EH (cell line): ENCODE measurements at regions not wholly inside any gene's neighbourhood (a gene's known extent, or its start where the extent isn't known, plus 50 kb on each side); places are given as distances from the start of the nearest gene placed in this dataset.
"Not testable (repeated sequence)": the region's sequence is repeated elsewhere in the genome, so short reads cannot be mapped to it uniquely, and the experiment has no call there.

Experiments
- DNase-seq: peaks from one replicate; pipeline ENCODE4 v3.0.0-alpha.2; 2015; ENCODE audit warnings: low read depth

DNA sequence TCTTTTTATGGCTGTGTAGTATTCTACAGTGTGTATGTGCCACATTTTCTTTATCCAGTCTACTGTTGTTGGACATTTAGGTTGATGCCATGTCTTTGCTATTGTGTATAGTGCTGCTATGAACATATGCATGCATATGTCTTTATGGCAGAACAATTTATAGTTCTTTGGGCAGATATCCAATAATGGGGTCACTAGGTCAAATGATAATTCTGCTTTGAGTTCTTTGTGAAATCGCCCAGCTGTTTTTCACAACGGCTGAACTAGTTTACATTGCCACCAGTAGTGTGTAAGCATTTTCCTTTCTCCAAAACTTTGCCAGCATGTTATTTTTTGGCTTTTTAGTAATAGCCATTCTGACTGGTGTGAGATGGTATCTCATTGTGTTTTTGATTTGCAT is 214.8 kb upstream of the TMEM229A start:
- DNase-seq = no peak

DNA sequence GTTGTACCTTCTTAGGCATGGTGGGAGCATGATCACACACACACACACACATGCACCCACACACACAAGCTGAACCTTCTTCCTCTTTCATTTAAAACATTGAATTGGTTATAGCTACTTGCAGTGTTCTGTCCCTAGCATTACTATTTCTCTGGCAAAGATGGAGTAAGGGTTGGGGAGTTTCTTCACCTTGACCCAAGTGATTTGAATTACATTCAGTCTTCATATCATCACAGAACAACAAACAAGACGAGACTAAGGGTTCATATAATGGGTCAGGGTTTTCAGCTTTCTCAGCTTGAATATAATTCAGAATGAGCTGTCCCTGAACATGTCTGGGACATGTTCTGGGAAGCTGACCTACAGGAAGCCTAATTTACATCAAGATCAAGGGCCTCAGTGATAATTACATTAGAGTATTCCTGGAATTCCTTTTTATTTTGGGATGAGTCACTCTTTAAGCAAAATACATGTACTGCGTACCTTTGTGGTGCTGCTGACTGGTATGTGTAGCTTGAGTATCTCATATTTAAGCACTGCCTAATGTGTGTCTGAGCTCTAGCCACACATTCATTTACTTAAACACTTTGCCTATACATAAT is 213.5 kb upstream of the TMEM229A start:
- peak; percentile 7 for DNase-seq

DNA sequence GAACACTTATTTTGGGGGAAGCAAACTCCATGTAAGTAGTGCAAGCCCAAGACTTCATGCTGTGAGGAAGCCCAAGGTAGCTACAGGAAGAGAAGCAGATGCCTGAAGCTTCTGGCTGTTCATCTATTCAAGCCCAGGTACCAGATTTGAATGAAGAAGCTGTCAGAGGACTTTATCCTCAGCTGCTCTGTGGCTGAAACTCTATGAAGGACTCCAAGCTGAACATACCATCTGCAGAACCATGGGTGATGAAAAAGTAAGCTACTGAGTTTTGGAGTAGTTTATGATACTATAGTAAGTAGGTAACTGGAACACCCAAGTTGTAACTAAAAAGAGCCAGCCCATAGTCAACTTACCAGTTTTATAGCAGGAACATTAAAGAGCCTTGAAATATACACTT is 211.6 kb upstream of the TMEM229A start:
- DNase-seq = not testable (repeated sequence)

DNA sequence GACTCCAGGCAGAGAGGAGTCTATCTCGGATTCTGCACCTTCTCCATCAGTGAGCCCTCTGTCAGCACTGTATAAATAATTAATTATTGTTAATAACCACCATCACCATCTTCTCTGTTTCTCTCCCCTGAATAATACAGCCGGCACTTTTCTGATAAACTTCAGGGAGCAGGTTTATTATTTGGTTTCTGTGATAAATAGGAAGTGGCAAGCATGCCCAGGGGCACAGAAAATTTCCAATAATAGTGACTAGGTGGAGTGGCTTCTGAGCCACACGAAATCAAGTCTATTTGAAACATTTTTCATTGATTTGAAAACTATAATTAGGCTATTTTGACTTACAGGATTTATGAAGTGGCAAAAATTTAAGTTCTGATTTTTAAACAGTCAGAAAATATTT is 186.8 kb upstream of the TMEM229A start:
- DNase-seq = no peak

DNA sequence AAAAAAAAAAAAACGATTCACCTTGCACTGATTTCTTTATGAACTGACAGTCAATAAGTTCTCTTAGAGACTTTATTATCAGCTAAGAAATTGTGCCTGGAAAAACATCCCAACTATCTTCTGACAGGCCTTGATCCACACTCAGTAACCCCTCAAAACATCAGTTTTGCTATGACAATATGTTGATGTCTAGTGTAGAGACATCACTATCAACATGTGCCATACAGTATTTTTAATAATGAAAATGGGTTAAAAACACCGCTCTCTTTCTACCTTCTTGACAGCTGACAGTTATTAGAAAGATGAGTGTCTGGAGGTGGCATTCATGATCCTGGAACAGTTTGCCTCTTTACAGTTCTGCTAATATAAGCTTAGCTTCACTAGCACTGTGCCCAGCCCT is 175.8 kb upstream of the TMEM229A start:
- no peak for DNase-seq

DNA sequence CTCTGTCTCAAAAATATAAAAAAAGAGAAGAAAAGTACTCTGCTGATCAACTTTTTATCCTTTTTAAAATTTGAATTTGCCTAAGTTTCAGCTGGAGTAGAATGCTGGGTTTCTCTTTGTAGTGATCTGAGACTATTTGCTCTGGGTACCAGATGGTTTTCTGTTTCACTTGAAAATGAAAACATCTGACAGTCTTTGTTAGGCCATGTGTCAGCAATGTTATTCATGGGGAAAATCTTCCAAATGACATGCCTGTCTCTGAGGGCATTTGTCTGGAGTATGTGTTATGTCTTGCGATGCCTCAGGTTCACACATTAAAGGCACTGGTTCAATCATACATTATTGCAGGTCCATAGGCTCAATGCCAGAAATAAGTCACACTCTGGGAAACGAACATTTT is 175.3 kb upstream of the TMEM229A start:
- DNase-seq = no peak

DNA sequence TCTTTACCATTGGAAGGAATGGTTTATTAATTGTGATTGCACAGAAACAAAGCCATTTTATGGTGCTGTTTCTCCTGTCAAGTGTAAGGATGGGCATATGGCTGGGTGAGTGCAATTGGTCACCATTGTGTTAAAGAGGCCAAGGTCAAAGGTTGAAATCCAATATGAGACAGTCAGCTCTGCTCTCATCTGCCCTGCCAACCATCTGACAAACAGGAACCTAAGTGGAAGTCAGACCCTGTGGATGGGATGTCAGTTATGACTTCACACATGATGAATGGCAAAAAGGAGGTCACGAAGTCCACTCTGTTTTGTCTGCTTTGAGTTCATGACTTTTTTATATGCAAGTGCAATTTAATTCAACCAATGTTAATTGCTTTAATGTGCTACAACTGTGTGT is 172.7 kb upstream of the TMEM229A start:
- DNase-seq = no peak

DNA sequence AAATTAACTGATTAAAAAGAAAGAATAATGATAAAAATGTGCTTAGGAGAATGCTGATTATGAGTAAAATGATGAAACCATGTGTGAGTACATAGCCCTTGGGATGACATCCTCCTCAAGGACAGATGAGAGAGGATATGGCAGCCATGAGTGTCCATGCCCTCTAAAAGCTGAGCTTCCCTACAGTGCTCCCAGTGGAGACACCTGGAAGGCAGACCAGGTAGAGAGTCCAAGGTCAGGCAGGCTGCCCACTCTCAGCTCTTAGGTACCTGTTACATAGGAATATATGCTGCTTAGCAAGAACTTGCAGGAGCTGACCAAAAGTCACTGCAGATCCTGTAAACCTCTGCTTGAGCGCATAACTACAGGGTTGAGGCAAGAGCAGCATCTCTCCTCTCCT is 169.7 kb upstream of the TMEM229A start:
- DNase-seq = no peak

DNA sequence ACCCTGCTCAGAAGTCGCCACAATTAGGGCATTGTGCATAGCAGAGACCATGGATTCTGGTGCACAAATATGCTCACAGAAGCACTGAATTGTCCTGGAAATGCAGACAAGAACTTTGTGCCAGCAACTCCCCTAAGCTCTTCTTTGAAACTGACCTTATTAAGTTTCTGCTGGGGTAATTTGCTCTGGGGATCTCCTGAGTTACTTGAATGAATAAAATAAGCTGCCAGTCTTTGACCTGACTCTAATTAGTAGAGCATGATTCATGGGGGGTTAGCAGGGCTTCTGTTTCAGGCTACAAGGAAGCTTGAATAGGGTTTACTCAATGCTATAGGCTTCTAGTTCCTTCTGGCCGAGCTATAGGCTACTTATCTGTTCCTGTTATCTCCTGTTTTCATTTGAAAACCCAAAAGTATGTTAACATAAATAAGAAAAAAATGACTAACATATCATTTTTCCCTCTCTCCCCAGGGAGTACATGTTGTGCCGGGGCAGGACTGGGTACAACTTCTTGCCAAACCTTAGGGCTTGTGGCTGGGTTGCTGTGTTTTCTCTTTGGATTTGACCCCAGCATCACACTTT is 169.0 kb upstream of the TMEM229A start:
- no peak for DNase-seq

DNA sequence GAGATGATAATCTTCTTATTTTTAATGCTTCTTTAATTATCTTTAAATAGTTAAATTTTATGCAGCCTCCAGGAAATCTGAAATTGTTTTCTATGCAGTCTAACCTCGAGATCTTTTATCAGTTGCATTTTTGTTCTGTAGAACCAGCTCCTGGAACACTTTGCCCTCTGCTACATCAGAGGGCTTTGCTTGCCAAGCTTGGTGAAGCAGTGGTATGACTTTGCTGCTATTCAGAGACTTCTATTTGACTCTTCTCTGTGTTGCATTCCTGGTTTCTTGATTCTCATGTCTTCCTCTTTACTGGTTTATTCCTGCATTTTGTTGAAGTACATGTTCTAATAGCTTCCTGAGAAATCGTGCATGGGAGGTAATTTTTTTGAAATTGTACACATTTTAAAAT is 163.7 kb upstream of the TMEM229A start:
- no peak for DNase-seq

DNA sequence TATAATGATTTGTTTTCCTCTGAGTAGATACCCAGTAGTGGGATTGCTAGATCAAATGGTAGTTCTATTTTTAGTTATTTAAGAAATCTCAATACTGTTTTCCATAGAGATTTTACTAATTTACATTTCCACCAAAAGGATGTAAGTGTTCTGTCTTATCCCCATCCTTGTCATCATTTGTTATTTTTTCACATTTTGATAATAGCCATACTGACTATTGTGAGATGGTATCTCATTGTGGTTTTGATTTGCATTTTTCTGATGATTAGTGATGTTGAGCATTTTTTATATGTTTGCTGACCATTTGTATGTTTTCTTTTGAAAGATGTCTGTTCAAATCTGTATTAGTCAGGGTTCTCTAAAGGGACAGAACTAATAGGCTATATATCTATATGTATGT is 160.0 kb upstream of the TMEM229A start:
- DNase-seq = no peak

DNA sequence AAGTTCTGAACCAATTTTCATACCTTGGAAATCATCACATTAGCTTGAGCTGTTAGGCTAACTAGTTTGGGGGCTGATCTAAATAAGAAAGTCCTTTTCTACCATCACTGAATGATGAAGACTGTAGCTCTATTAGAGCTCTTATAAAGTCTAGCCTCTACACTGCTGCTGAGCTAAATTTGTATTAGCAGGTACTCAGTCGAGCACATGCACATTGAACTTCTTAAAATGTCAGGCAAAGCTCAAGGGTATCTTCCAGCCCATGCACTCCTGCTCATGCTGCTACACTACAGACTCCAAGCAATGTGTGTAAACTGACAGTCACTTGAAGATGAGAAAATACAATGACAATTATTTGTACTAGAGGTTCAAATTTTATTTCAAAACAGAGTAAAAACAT is 158.8 kb upstream of the TMEM229A start:
- DNase-seq = no peak

DNA sequence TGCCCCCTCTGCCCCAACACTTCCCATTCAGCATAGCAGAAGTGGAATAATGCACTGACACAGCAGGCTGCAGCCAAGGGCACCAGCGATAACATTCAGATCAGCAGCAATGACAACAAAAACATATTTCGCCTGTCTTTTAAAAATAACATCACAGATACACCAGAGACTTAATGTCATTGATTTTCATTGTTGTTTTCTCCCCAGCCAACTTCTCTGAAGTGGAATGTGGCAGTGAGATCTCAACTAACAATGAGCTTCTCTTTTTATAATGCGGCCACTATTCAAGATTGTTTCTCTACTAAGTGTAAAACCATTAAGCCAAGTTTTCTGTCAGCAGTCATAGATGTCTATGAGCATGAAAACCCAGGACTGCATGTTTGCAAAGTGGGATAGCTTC is 158.2 kb upstream of the TMEM229A start:
- no peak for DNase-seq

DNA sequence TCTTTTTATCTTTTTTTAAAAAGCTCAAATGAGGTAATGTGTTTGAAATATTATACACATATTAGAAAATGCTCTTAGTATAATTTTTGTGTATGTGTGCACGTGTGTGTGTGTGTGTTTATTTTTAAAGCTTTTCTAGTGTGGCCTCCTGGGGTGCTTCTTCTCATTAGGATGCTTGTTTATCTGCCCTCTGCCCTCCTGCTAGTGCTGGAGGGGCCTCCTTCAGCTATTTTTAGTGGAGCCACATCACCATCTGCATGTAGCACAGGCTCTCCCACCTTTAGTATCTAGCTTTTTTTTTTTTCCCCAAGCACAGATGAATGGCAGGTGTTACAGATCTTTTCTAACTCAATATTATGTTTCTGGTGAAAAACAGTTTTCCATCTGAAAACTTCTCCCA is 155.7 kb upstream of the TMEM229A start:
- DNase-seq = no peak

DNA sequence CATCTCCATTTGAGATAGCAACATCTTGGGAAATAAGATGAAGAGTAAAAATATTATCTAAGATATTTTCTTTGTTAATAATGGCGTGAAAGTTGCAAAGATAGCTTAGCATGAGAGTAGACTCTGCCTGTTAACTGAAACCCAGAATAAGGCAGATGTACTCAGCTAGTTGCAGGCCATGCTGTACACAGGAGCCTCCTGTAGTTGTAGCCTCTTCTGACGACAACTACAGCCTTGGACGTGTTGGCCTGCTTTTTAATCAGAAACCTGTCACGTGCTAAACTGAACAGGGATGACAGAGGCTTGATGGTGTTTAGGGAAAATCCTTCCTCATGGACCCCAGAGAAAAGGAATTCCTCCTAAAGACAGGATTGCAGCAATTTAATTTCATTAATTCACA is 155.1 kb upstream of the TMEM229A start:
- no peak for DNase-seq

DNA sequence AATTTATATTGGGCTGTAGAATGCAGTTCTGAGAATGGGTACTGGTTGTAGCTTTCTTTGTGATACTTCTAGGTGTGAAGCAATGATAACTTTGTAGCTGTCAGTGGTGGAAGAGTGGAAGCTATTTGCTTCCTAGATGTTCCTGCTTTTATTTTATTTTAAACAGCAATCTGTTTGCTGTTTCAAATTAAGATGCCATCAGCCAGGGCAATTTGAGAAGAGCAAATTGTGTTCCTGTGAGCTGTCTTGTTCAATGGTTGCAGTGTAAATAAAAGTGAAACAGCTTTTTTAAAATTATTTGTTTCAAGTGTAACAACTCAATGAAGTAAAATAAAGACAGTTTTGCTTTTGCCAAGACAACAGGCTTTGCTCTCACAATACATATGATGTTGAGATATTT is 150.8 kb upstream of the TMEM229A start:
- DNase-seq = no peak

DNA sequence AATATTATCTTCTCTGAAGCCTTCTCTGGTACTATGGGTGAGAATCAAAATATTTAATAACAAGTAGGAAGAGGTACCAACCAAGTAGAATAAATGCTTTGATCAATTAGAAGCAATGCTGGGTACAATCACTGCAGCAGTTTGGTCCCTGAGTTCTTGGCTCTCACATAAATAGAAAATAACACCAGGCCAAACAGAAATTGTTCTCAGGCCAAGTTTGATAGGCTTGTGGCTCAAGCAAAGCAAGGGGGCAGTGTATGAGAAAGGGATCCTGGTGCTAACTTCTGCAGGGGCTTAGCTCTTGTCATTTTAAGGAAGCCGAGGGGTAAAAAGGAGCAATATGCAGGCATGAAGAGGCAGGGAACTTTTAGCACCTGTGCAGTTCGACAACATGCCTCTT is 146.8 kb upstream of the TMEM229A start:
- DNase-seq = no peak

DNA sequence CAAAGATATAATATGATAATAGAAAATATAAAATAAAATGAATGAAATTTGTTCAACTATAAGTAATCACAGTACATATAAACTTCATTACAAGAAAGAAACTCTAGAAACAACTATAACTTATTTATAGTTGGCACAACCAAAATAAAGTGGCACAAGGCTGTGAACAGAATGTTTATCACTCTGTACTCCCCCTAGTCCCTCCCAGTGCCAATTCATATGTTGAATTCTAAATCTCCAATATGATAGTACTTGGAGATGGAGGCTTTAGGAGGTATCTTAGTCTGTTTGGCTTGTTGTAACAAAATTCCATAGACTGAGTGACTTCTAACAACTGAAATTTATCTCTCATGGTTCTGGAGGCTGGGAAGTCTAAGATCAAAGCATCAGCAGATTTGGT is 145.0 kb upstream of the TMEM229A start:
- no peak for DNase-seq

DNA sequence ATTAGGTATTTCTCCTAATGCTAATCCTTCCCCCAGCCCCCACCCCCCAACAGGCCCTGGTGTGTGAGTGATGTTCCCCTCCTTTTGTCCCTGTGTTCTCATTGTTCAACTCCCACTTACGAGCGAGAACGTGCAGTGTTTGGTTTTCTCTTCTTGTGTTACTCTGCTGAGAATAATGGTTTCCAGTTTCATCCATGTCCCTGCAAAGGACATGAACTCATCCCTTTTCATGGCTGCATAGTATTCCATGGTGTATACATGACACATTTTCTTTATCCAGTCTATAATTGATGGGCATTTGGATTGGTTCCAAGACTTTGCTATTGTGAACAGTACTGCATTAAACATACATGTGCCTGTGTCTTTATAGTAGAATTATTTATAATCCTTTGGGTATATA is 138.9 kb upstream of the TMEM229A start:
- DNase-seq = not testable (repeated sequence)

DNA sequence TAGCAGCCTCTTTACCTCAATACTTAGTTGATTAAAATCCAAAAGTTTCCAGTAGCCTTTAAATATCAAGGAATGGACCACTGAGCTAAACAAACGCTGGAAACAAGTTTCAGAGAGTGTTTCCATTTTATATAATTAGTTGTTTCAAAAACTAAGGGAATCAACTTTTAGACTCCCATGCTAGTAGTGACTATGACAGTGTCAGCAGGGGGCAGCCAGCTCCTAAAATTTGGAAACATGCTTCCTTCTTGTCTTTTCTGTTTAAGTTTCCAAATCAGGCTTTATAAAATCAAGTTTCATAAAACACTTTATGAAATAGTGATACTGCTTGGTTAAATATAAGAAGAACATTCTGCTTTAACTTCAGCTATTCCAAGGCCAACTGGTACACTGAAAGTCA is 138.2 kb upstream of the TMEM229A start:
- DNase-seq = peak; percentile 16

DNA sequence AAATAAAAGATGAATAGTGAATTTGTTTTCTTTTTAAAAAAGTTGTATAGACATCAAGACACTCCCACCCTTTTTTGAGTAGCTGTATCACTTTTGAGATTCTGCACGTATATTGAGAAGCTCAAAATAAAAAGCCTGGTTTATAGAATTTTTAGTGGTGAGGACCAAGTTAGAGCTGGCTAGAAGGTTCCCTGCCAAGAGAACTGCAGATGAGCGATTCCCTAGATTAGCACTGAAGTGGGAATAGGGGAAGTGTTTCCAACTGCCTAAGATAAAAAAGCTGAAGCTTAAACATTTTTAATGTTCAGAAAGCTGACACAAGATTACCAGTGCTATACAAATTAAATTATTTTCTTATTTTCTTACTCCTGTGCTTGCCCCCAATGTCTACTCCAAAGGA is 135.7 kb upstream of the TMEM229A start:
- no peak for DNase-seq

DNA sequence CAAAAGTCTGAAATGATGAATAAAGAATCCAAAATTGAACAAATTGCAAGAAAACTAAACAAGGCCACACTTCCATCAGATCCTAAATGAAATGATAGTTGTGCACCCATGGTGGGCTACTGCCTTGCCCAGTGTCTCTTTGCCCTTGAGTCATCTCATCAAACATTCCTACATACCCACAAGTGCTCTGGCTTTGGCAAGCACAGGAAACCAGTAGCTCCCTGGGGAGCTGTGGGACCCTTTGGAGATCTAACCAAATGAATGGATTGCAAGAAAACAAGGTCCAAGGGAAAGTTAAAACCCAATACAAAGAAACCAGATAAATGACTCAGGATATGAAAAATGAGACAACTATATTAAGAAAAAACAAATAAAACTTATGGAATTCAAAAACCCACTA is 129.8 kb upstream of the TMEM229A start:
- DNase-seq = no peak

DNA sequence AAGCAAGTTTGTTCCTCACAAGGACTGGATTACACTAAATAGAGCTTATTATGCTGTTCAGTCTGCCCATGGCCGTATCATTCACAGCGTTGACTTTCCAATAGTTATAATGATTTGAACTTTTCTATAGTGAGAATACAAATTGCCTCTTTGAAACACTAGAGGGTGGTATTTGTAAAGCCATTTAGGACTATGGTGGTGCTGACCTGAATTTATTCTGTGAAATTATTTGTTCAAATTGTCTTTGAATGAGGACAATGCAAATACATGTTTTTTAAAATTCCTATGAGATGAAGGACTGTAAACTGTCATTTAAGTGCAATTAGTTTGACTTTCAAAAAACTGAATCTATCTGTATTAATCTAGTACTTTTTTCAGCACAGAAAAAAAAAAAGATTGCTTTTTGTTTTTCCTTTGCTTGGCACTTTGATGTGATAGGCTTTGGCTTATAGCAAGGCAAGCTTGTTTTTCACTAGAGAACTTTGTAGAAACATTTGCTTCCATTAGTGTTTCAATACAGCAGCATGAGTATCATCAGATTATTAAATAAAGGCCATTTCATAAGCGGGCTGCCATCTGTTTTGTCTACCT is 122.7 kb upstream of the TMEM229A start:
- peak; percentile 11 for DNase-seq
